NCI-H748 (cell line): ENCODE measurements at regions not wholly inside any gene's neighbourhood (a gene's known extent, or its start where the extent isn't known, plus 50 kb on each side); places are given as distances from the start of the nearest gene placed in this dataset.

ENCODE experiments used
- DNase-seq: peaks from one replicate; lab custom pipeline; 2025; ENCODE audit not compliant: unreplicated experiment; lab: John Stamatoyannopoulos, UW

GRCh38 chr7:88442413-88442812 lies 135.7 kb upstream of the STEAP4 start:
- DNase-seq, result no peak

GRCh38 chr7:88437132-88437531 lies 130.4 kb upstream of the STEAP4 start:
- no peak for DNase-seq

- DNase-seq, result peak; percentile 86
These were observed 125.6 kb upstream of the STEAP4 start for GRCh38 chr7:88432301-88432700.

- DNase-seq, result peak; percentile 36
These were observed 125.2 kb upstream of the STEAP4 start for GRCh38 chr7:88431882-88432281.

- DNase-seq, result no peak
These were observed 122.7 kb upstream of the STEAP4 start for GRCh38 chr7:88429382-88429781.

- DNase-seq, result no peak
These were observed 95.8 kb upstream of the STEAP4 start for GRCh38 chr7:88402529-88402928.

GRCh38 chr7:88401009-88401623 lies 94.4 kb upstream of the STEAP4 start:
- DNase-seq, result peak; percentile 38

GRCh38 chr7:88399696-88400240 lies 93.1 kb upstream of the STEAP4 start:
- no peak for DNase-seq

- no peak for DNase-seq
These were observed 92.3 kb upstream of the STEAP4 start for GRCh38 chr7:88399036-88399435.

- DNase-seq, result no peak
These were observed 91.8 kb upstream of the STEAP4 start for GRCh38 chr7:88398459-88398858.

- DNase-seq, result no peak
These were observed 90.2 kb upstream of the STEAP4 start for GRCh38 chr7:88396948-88397322.

- no peak for DNase-seq
These were observed 89.7 kb upstream of the STEAP4 start for GRCh38 chr7:88396295-88396947.

GRCh38 chr7:88395715-88396114 lies 89.0 kb upstream of the STEAP4 start:
- DNase-seq, result no peak

GRCh38 chr7:88391247-88391646 lies 84.6 kb upstream of the STEAP4 start:
- DNase-seq, result peak; percentile 9

GRCh38 chr7:88387368-88387767 lies 80.7 kb upstream of the STEAP4 start:
- no peak for DNase-seq

- no peak for DNase-seq
These were observed 80.0 kb upstream of the STEAP4 start for GRCh38 chr7:88386665-88387156.

GRCh38 chr7:88377434-88377833 lies 70.7 kb upstream of the STEAP4 start:
- peak; percentile 20 for DNase-seq

GRCh38 chr7:88368686-88369085 lies 62.0 kb upstream of the STEAP4 start:
- no peak for DNase-seq

GRCh38 chr7:88366845-88367244 lies 60.2 kb upstream of the STEAP4 start:
- DNase-seq, result no peak

- no peak for DNase-seq
These were observed 57.2 kb upstream of the STEAP4 start for GRCh38 chr7:88363869-88364268.

GRCh38 chr7:88363249-88363648 lies 56.6 kb upstream of the STEAP4 start:
- DNase-seq, result no peak

- peak; percentile 93 for DNase-seq
These were observed 54.7 kb upstream of the STEAP4 start for GRCh38 chr7:88361357-88361756.

- DNase-seq, result no peak
These were observed 52.2 kb upstream of the STEAP4 start for GRCh38 chr7:88358881-88359280.
